Muscle of arm (tissue), 1 donor: ENCODE measurements at regions not wholly inside any gene's neighbourhood (a gene's known extent, or its start where the extent isn't known, plus 50 kb on each side); places are given as distances from the start of the nearest gene placed in this dataset.
"Not testable (repeated sequence)": the region's sequence is repeated elsewhere in the genome, so short reads cannot be mapped to it uniquely, and the experiment has no call there.

ENCODE experiments used
- DNase-seq: peaks from one replicate; pipeline ENCODE4 v3.0.0-alpha.2; 2013

- DNase-seq: no peak
Measured at GRCh38 chr12:46548605-46549071, 176.1 kb upstream of the SLC38A2 start.

- no peak for DNase-seq
Measured at GRCh38 chr12:46547421-46548354, 175.1 kb upstream of the SLC38A2 start.

DNA sequence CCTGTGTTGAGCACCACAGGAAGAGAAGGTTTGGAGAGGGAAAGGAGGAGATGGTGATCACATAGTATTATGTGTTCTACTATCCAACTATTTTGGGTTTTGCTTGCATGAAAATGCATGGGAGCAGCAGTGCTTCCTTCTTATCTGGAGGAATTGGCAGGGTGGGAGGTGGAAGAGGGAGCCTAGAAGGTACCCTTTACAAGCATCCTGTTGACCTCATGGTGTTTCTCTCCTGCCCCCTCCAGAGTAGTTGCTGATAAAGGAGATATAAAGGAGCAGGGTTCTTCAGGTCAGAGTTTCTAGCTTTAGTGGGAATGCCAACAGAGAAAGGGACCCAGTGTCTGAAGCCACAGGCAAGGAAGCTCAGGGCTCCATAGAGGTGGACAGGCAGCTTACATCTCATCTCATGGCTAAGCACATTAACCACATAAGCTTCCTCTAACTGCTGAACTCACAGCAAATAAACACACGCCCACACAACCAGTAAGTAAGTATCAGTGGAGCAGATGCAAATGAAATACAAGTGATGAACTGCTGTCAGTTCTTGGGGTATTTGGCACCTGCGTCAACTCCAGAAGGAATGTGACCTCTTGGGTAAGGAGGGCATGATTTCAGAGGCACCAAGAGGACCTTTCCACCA is 174.2 kb upstream of the SLC38A2 start:
- DNase-seq: no peak

DNA sequence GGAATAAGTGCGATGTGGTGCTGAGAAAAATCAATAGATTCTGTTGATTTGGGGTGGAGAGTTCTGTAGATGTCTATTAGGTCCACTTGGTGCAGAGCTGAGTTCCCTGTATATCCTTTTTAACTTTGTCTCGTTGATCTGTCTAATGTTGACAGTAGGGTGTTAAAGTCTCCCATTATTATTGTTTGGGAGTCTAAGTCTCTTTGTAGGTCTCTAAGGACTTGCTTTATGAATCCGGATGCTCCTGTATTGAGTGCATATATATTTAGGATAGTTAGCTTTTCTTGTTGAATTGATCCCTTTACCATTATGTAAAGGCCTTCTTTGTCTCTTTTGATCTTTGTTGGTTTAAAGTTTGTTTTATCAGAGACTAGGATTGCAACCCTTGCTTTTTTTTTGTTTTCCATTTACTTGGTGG is 170.8 kb upstream of the SLC38A2 start:
- not testable (repeated sequence) for DNase-seq

GRCh38 chr12:46538976-46539375 is 166.4 kb upstream of the SLC38A2 start:
- no peak for DNase-seq

DNA sequence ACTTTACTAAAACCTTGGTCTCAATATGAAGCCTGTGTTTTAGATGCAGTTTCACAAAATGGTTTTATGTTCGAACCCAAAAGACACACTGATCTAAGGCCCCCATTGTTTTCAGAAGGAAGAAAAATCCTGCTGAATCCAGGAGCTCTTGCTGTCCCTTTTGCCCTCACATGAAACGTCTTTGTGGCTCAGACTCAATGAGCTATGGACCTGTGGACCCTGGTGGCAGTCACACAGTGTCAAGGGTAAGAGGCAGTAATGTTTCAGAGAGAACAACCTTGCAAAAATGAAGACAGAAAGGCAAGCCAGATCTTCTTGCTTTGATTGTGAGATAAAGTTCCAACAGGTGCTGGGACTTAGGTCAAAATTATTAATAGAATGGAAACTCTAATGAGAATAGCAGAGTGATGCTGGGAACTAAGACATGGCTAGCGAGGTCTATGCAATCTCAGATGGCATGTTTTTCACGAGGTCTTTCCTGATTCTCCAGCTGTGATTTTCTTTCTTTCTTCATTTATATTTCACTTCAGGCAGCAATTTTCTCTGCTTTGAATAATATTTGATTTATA is 164.9 kb upstream of the SLC38A2 start:
- DNase-seq: no peak

DNA sequence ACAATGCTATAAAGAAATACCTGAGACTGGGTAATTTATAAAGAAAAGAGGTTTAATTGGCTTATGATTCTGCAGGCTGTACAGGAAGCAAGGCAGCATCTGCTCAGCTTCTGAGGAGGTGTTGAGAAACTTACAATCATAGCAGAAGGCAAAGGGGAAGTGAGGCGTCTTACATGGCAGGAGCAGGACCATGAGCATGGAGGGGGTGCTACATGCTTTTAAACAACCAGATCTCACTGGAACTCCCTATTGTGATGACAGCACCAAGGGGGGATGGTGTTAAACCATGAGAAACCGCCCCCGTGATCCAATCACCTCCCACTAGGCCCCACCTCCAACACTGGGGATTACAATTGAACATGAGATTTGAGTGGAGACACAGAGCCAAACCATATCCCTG is 163.7 kb upstream of the SLC38A2 start:
- DNase-seq: not testable (repeated sequence)

GRCh38 chr12:46535907-46536306 is 163.3 kb upstream of the SLC38A2 start:
- no peak for DNase-seq

DNA sequence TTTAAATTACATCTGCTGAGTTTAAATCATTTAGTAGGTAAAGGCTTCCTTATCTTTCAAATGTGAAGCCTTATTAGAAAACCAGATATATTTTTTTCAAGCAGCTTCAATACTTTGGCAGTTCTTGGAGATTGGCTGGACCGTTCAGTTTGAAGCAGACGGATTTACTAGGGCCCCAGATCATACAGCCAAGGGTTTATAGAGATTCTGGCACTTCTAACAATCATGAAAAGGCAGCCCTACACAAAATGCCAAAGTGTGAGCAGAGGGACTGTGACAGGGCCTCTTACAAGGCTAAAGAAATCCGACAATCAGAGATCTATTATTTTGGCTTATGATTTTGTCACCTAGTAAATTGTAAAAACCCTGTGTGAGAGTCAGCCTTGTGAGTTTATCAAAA is 162.8 kb upstream of the SLC38A2 start:
- no peak for DNase-seq

- peak; percentile 74 for DNase-seq
Measured at GRCh38 chr12:46534327-46534840, 161.8 kb upstream of the SLC38A2 start.

DNA sequence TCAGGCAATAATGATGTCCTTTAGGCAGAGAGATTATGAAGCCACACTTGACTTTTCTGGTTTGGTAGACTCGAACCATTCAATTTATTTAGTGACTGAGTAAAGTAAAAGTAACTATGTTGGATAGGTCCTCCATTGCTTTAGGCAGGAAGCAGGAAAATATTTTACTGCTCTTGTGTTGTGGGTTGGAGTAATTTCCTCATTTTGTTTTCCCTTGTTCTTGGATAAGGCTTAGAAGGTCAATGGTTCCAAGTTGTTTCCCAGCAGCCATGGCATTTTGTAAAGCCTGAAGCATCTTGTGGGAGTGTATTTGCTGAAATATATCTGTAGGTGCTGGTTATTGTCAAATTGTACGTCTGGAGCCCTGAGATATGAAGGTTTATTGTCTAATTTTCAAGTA is 161.2 kb upstream of the SLC38A2 start:
- no peak for DNase-seq

DNA sequence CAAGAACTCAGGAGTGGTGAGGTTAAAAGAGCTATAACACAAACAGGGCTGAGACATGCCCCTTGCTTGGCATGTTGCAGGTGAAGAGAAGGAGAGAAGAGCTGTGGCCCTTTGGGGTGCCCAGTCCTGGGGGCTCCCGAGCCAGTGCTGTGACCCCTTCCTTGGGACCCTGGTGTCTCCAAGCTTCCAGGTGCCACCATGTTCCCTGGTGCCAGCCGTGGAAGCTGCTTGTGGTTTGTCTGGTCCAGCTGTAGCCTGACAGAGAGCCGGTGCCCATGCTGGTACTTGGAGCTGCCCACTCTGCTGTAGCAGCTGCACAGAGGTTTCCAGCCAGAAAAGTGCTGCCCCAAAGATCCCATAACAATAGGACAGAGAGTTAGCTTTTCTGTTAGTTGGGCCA is 159.2 kb upstream of the SLC38A2 start:
- DNase-seq: no peak

- DNase-seq: no peak
Measured at GRCh38 chr12:46531059-46531785, 158.6 kb upstream of the SLC38A2 start.

GRCh38 chr12:46530373-46531056 is 157.9 kb upstream of the SLC38A2 start:
- DNase-seq: no peak

DNA sequence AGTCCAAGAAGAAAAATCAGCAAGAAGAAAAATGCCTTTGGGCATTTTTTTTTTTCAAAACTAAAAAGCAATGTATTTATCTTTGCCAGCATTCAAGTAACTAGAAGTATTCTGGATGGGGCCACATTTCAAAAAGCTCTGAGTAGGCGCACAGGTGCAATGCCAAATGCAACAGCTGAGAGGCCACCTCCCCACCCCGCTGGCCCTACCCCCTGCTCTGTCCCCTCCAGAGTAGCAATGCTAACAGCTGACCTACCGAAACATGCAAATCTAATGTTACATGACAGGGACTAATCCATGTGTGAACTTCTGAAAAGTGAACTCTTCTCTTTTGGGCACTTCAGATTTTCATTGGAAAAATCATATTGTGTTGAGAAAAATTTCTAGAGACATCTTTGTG is 153.7 kb upstream of the SLC38A2 start:
- DNase-seq: no peak

DNA sequence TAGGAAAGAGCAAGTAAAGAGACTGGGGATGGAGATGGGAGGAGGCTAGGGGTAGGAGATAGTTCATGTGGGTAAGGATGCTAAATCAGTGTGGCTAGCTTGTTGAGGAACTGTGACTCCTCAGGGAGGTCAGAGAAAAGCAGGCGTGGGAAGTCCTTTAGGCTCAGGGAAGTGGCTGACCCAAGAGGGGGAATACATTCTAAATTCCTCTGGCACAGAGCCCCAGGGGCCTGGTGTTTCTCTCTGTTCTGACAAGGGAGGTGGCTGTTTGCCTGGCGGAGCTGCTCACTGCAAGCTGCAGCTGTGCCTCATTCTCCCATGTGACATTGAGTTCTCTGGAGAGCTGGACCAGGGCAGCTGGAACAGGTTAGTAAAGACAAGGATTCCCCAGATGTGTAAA is 152.2 kb upstream of the SLC38A2 start:
- peak; percentile 49 for DNase-seq

DNA sequence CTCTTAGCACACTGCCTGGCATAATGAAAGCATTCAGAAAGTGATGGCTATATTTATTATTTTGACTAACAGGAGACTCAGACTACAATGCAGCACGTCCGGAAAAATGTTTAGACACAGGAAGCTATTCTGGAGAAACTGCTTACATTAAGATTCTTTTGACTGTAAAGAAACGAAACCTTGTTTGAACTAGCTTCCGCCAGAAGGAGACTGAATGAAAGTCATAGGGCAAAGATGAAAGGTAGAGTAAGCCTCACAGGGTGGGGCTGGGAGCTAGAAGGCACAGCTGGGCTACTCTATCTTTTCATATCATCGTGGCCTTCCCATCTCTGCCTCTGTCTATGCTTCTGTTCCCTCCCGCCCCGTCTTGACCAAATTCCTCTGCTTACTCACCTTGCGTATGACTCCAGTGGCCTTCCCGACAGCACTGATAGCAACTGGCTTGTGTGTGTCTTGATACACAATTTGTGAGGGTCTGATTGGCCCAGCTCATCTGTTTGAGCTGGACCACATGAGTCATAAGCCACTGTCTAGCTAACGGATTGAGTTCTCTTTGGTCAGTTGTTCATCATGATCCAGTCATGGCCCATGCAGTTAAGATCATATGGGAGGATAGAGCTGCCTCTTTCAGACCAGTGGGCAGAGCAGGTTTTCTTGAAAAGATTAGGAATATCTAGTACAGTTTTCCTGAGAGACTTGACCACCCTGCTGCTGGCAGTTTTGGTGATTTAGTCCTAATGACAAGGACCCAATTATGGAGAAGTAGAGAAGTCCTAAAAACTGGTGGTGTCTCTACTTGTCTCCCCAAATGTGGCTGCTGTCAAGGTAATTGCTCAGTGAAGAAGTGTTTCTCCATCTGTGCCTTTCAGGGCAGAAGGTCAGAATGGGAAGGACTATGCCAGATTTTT is 151.5 kb upstream of the SLC38A2 start:
- DNase-seq: no peak

GRCh38 chr12:46523446-46523845 is 150.9 kb upstream of the SLC38A2 start:
- DNase-seq: no peak

- DNase-seq: no peak
Measured at GRCh38 chr12:46522071-46522470, 149.5 kb upstream of the SLC38A2 start.

DNA sequence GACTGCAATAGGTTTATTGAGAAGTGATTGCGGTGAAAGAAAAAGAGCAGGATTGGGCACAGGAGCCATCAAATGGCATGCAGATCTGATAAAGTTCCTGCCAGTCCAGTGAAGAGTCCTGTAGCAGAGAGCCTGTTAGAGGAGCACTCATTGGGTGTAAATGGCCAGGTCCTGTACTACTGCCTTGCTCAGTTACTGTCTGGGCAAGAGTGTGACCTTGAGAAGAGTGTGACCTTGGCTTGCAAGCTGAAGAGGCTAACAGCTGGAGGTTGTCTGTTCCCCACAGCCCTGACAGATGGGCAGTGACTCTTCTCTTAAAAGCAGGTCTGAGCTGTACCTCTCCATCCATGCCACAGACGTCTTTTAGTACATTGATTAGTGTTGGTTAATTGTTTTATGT is 148.6 kb upstream of the SLC38A2 start:
- no peak for DNase-seq
